ENCODE measurements at regions not wholly inside any gene's neighbourhood (a gene's known extent, or its start where the extent isn't known, plus 50 kb on each side); places are given as distances from the start of the nearest gene placed in this dataset.

GRCh38 chr13:74571811-74572210 is 437.6 kb upstream of the KLF12 start:
- TF ChIP-seq, protein P1, sequence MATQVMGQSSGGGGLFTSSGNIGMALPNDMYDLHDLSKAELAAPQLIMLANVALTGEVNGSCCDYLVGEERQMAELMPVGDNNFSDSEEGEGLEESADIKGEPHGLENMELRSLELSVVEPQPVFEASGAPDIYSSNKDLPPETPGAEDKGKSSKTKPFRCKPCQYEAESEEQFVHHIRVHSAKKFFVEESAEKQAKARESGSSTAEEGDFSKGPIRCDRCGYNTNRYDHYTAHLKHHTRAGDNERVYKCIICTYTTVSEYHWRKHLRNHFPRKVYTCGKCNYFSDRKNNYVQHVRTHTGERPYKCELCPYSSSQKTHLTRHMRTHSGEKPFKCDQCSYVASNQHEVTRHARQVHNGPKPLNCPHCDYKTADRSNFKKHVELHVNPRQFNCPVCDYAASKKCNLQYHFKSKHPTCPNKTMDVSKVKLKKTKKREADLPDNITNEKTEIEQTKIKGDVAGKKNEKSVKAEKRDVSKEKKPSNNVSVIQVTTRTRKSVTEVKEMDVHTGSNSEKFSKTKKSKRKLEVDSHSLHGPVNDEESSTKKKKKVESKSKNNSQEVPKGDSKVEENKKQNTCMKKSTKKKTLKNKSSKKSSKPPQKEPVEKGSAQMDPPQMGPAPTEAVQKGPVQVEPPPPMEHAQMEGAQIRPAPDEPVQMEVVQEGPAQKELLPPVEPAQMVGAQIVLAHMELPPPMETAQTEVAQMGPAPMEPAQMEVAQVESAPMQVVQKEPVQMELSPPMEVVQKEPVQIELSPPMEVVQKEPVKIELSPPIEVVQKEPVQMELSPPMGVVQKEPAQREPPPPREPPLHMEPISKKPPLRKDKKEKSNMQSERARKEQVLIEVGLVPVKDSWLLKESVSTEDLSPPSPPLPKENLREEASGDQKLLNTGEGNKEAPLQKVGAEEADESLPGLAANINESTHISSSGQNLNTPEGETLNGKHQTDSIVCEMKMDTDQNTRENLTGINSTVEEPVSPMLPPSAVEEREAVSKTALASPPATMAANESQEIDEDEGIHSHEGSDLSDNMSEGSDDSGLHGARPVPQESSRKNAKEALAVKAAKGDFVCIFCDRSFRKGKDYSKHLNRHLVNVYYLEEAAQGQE (IDR thresholded peaks at IDR 0.05; ENCODE audit: borderline replicate concordance), result no peak
- TF ChIP-seq, protein P1 (CRISPR knock-in tag; IDR thresholded peaks at IDR 0.05; ENCODE audit: low read depth), result no peak
- TF ChIP-seq, protein P2, sequence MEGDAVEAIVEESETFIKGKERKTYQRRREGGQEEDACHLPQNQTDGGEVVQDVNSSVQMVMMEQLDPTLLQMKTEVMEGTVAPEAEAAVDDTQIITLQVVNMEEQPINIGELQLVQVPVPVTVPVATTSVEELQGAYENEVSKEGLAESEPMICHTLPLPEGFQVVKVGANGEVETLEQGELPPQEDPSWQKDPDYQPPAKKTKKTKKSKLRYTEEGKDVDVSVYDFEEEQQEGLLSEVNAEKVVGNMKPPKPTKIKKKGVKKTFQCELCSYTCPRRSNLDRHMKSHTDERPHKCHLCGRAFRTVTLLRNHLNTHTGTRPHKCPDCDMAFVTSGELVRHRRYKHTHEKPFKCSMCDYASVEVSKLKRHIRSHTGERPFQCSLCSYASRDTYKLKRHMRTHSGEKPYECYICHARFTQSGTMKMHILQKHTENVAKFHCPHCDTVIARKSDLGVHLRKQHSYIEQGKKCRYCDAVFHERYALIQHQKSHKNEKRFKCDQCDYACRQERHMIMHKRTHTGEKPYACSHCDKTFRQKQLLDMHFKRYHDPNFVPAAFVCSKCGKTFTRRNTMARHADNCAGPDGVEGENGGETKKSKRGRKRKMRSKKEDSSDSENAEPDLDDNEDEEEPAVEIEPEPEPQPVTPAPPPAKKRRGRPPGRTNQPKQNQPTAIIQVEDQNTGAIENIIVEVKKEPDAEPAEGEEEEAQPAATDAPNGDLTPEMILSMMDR (IDR thresholded peaks at IDR 0.05 in 2 of 3, conservative IDR thresholded peaks at IDR 0.05 in 1 of 3; ENCODE audit: insufficient read depth in 2 of 3, low read depth in 1 of 3, low read length in 3 of 3), result no peak

Measured in K562 (cell line).